ENCODE measurements at regions not wholly inside any gene's neighbourhood (a gene's known extent, or its start where the extent isn't known, plus 50 kb on each side); places are given as distances from the start of the nearest gene placed in this dataset.

- TF ChIP-seq CTCF (IDR thresholded peaks at IDR 0.05), result no peak
- TF ChIP-seq ESRRA (CRISPR knock-in tag; IDR thresholded peaks at IDR 0.05; ENCODE audit: borderline replicate concordance), result no peak
- no peak for TF ChIP-seq MAX (CRISPR knock-in tag; IDR thresholded peaks at IDR 0.05)
- TF ChIP-seq ZBTB43 (CRISPR knock-in tag; IDR thresholded peaks at IDR 0.05), result no peak
- TF ChIP-seq HMGXB4 (CRISPR knock-in tag; IDR thresholded peaks at IDR 0.05), result no peak
- TF ChIP-seq NFATC4 (CRISPR knock-in tag; IDR thresholded peaks at IDR 0.05), result no peak
- no peak for TF ChIP-seq USF2 (CRISPR knock-in tag; IDR thresholded peaks at IDR 0.05)
- no peak for TF ChIP-seq NR1H2 (CRISPR knock-in tag; IDR thresholded peaks at IDR 0.05)
- TF ChIP-seq ATF6 (CRISPR knock-in tag; IDR thresholded peaks at IDR 0.05), result no peak
- TF ChIP-seq ATF3 (CRISPR knock-in tag; conservative IDR thresholded peaks at IDR 0.05), result no peak
- TF ChIP-seq PRDM15 (CRISPR knock-in tag; IDR thresholded peaks at IDR 0.05), result no peak
These were observed 768.9 kb upstream of the CDH7 start for GRCh38 chr18:64981915-64982314.
